H1 (cell line): ENCODE measurements at regions not wholly inside any gene's neighbourhood (a gene's known extent, or its start where the extent isn't known, plus 50 kb on each side); places are given as distances from the start of the nearest gene placed in this dataset.
A peak's percentile ranks its signal among the peaks of the same experiment; 100 is the strongest.

ENCODE experiments used
- CTCF ChIA-PET: fragments of 300-600 bp; sonication (Branson Sonifier 250); formaldehyde crosslinking; loops from one replicate; lab custom pipeline; 2021; ENCODE audit not compliant: partially characterized antibody; lab: Charles Lee
- POLR2A ChIA-PET: fragments of 300-600 bp; sonication (Branson Sonifier 250); formaldehyde crosslinking; loops from one replicate; lab custom pipeline; 2021; ENCODE audit warnings: inconsistent platforms; ENCODE audit not compliant: partially characterized antibody; lab: Charles Lee
- DNase-seq, 2 experiments: peaks; one replicate each; pipeline versions ENCODE4 v3.0.0 to v3.0.0-alpha.2; 2010 to 2022; ENCODE audit warnings: low spot score in 2 of 2, low read depth in 1 of 2, mixed read lengths in 1 of 2
- FAIRE-seq: peaks from 2 replicates; lab custom pipeline; 2011; peaks lifted over from hg19 to GRCh38; lab: Jason Lieb, UNC
- H2AFZ ChIP-seq: 2 replicates; pipeline ENCODE4 v1.8.1; 2012; ENCODE audit warnings: low read length, inconsistent platforms
- H2AK5ac ChIP-seq: 2 replicates; pipeline ENCODE4 v1.6.1; 2013; ENCODE audit warnings: low read depth, low read length
- H2BK120ac ChIP-seq: replicated peaks from 2 replicates; pipeline ENCODE3; 2013; ENCODE audit warnings: low read depth, low read length, inconsistent platforms
- H2BK12ac ChIP-seq: 2 replicates; pipeline ENCODE4 v1.6.1; 2013; ENCODE audit warnings: low read depth, low read length
- H2BK15ac ChIP-seq: 2 replicates; pipeline ENCODE4 v1.6.1; 2013; ENCODE audit warnings: low read length
- H2BK20ac ChIP-seq: 2 replicates; pipeline ENCODE4 v1.6.1; 2013; ENCODE audit warnings: low read length
- H2BK5ac ChIP-seq: 2 replicates; pipeline ENCODE4 v1.6.1; 2013; ENCODE audit warnings: low read depth, low read length
- H3K14ac ChIP-seq: 2 replicates; pipeline ENCODE4 v1.6.1; 2013; ENCODE audit warnings: inconsistent platforms; ENCODE audit not compliant: insufficient read length
- H3K18ac ChIP-seq: 2 replicates; pipeline ENCODE4 v1.6.1; 2013; ENCODE audit warnings: low read length; ENCODE audit errors: extremely low read depth
- H3K23ac ChIP-seq: 2 replicates; pipeline ENCODE4 v1.6.1; 2013; ENCODE audit warnings: inconsistent platforms; ENCODE audit not compliant: insufficient read length
- H3K23me2 ChIP-seq: 2 replicates; pipeline ENCODE4 v1.6.1; 2013; ENCODE audit warnings: low read depth, low read length
- H3K27ac ChIP-seq: 2 replicates; pipeline ENCODE4 v1.6.1; 2011; ENCODE audit warnings: low read depth, low read length, inconsistent platforms
- H3K27me3 ChIP-seq, 4 experiments: replicated peaks in 1 of 4; 1 replicate in 1 of 4; 2 replicates in 3 of 4; pipeline versions ENCODE4 v1.6.1 to v1.8.1; 2011 to 2013; ENCODE audit warnings: low read length in 3 of 4, mild to moderate bottlenecking in 3 of 4, inconsistent platforms in 2 of 4, mixed read lengths in 2 of 4, moderate library complexity in 1 of 4; ENCODE audit not compliant: control insufficient read depth in 3 of 4, insufficient read depth in 3 of 4; ENCODE audit errors: extremely low read depth in 1 of 4
- H3K36me3 ChIP-seq, 4 experiments: 2 replicates each; pipeline versions ENCODE4 v1.6.1 to v1.8.1; 2011 to 2013; ENCODE audit warnings: mild to moderate bottlenecking in 4 of 4, low read length in 3 of 4, moderate library complexity in 2 of 4, control low read depth in 1 of 4, inconsistent platforms in 1 of 4; ENCODE audit not compliant: insufficient read depth in 4 of 4, control insufficient read depth in 2 of 4
- H3K4ac ChIP-seq: replicated peaks from 2 replicates; pipeline ENCODE3; 2013; ENCODE audit warnings: low read length, low read depth, mixed read lengths, inconsistent platforms; ENCODE audit not compliant: insufficient read length
- H3K4me1 ChIP-seq, 4 experiments: replicated peaks in 1 of 4; 1 replicate in 1 of 4; 2 replicates in 3 of 4; pipeline versions ENCODE4 v1.6.1 to v1.8.1; 2011 to 2013; ENCODE audit warnings: low read length in 3 of 4, inconsistent platforms in 2 of 4, mixed read lengths in 1 of 4; ENCODE audit not compliant: insufficient read depth in 4 of 4, control insufficient read depth in 3 of 4
- H3K4me2 ChIP-seq, 2 experiments: 2 replicates each; pipeline versions ENCODE4 v1.6.1 to v1.8.1; 2011 to 2013; ENCODE audit warnings: low read depth in 2 of 2, low read length in 2 of 2, control low read depth in 1 of 2, inconsistent platforms in 1 of 2, mild to moderate bottlenecking in 1 of 2; ENCODE audit not compliant: insufficient read depth in 1 of 2
- H3K4me3 ChIP-seq, 4 experiments: fragments of 200-600, 300-600 bp in 1 of 4; sonication (generic), shearing (Covaris generic), sonication (Bioruptor Twin) in 1 of 4; 2 replicates each; pipeline versions ENCODE4 v1.5.1 to v1.8.1; 2011 to 2016; ENCODE audit warnings: low read length in 4 of 4, low read depth in 3 of 4, control low read depth in 2 of 4, inconsistent platforms in 2 of 4, mild to moderate bottlenecking in 2 of 4, mixed read lengths in 1 of 4, moderate library complexity in 1 of 4; ENCODE audit not compliant: insufficient read depth in 2 of 4; ENCODE audit errors: extremely low read depth in 1 of 4
- H3K56ac ChIP-seq: replicated peaks from 2 replicates; pipeline ENCODE3; 2013; ENCODE audit warnings: low read depth, mild to moderate bottlenecking, mixed read lengths, low read length, inconsistent platforms; ENCODE audit not compliant: insufficient read length
- H3K79me1 ChIP-seq: 2 replicates; pipeline ENCODE4 v1.6.1; 2013; ENCODE audit warnings: low read depth, low read length, control low read depth
- H3K79me2 ChIP-seq, 2 experiments: 2 replicates each; pipeline versions ENCODE4 v1.6.1 to v1.8.1; 2012 to 2013; ENCODE audit warnings: low read length in 2 of 2, mild to moderate bottlenecking in 2 of 2, inconsistent platforms in 1 of 2; ENCODE audit not compliant: insufficient read depth in 2 of 2, control insufficient read depth in 1 of 2
- H3K9ac ChIP-seq, 4 experiments: replicated peaks in 1 of 4; 1 replicate in 1 of 4; 2 replicates in 3 of 4; pipeline versions ENCODE4 v1.6.1 to v1.8.1; 2011 to 2013; ENCODE audit warnings: low read depth in 3 of 4, low read length in 3 of 4, control low read depth in 2 of 4, mild to moderate bottlenecking in 2 of 4, moderate library complexity in 2 of 4, inconsistent platforms in 1 of 4; ENCODE audit errors: extremely low read depth in 1 of 4
- H3K9me3 ChIP-seq, 2 experiments: 2 replicates each; pipeline versions ENCODE4 v1.6.1 to v1.8.1; 2012 to 2013; ENCODE audit warnings: mild to moderate bottlenecking in 2 of 2, moderate library complexity in 2 of 2, control low read depth in 1 of 2, inconsistent platforms in 1 of 2, low read depth in 1 of 2, low read length in 1 of 2, mixed read lengths in 1 of 2; ENCODE audit not compliant: insufficient read depth in 2 of 2
- H4K20me1 ChIP-seq, 2 experiments: replicated peaks in 1 of 2; 2 replicates each; pipeline versions ENCODE3 to v1.8.1; 2011 to 2013; ENCODE audit warnings: inconsistent platforms in 2 of 2, low read length in 2 of 2, mild to moderate bottlenecking in 1 of 2; ENCODE audit not compliant: insufficient read depth in 2 of 2, control insufficient read depth in 1 of 2
- H4K5ac ChIP-seq: 2 replicates; pipeline ENCODE4 v1.6.1; 2013; ENCODE audit warnings: low read length, low read depth, mixed read lengths, inconsistent platforms; ENCODE audit not compliant: insufficient read length
- H4K8ac ChIP-seq: 2 replicates; pipeline ENCODE4 v1.8.0; 2013; ENCODE audit warnings: mild to moderate bottlenecking, moderate library complexity, low read length, inconsistent platforms; ENCODE audit not compliant: insufficient read depth; ENCODE audit errors: extremely low read depth
- H4K91ac ChIP-seq: replicated peaks from 2 replicates; pipeline ENCODE3; 2013; ENCODE audit warnings: low read length, mixed read lengths, inconsistent platforms; ENCODE audit not compliant: insufficient read length
- JUND ChIP-seq: IDR thresholded peaks from 2 replicates; pipeline ENCODE4 v1.6.1; 2011; ENCODE audit warnings: mild to moderate bottlenecking, improper control_type of control experiment, low read length
- MAFK ChIP-seq: IDR thresholded peaks from 2 replicates; pipeline ENCODE4 v1.6.1; 2012; ENCODE audit warnings: low read depth, mild to moderate bottlenecking, improper control_type of control experiment, low read length
- NANOG ChIP-seq: IDR thresholded peaks from 2 replicates; pipeline ENCODE4 v1.6.1; 2011; ENCODE audit warnings: low read length, low read depth, mild to moderate bottlenecking, inconsistent platforms; ENCODE audit not compliant: insufficient read depth, poor library complexity, severe bottlenecking
- TEAD4 ChIP-seq: IDR thresholded peaks from 2 replicates; pipeline ENCODE4 v1.6.1; 2012; ENCODE audit warnings: low read depth, low read length, inconsistent platforms, mixed read lengths
- YY1 ChIP-seq: IDR thresholded peaks from 2 replicates; pipeline ENCODE4 v1.6.1; 2011; ENCODE audit warnings: low read depth, mild to moderate bottlenecking, low read length
- WGBS, 2 experiments: shearing (Covaris generic) in 1 of 2; methylation state at CpG; one replicate each; pipeline versions ENCODE4 v1.1.6 to v1.1.7; 2013 to 2015; ENCODE audit warnings: low lambda C conversion rate in 2 of 2, mixed read lengths in 2 of 2, inconsistent platforms in 1 of 2, low coverage in 1 of 2, missing lambda C conversion rate in 1 of 2; ENCODE audit not compliant: insufficient replicate concordance in 2 of 2, insufficient coverage in 1 of 2, insufficient read length in 1 of 2; ENCODE audit errors: extremely low coverage in 1 of 2, missing lambda C conversion rate in 1 of 2; 5-methylcytosine and 5-hydroxymethylcytosine counted together

DNA sequence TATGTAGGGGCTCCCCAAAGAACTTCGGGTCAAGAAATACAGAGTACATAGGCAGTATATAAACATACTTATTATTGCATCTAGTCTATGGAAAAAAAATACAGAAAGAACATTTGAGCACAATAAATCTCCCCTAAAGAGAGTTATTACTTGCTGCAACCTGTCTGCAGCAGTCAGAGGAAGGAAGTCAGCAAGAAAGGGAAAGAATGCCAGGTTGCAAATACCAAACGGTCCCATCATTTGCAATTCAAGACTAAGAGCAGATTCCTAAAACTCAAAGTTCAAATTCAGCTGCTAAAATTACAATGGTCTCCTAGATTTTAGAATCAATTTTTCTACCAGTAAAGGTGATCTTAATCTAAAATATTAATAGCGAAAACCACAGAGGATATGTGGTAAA lies 236.2 kb upstream of the NUDT6 start:
- no peak overlapping the region for H3K23ac ChIP-seq
- peak overlapping the region in 1 of 4 experiments; percentile 34; a peak in 2 of 8 replicates for H3K4me3 ChIP-seq
- H3K23me2 ChIP-seq = no peaks in the 10 kb centered on the region
- no peak overlapping the region for H4K5ac ChIP-seq
- H2BK20ac ChIP-seq = no peak overlapping the region
- H3K79me1 ChIP-seq = no peaks in the 10 kb centered on the region
- ChIA-PET POLR2A (no interaction called here), CTCF (no interaction called here)
- 6% methylated on average over 3 of the region's 3 CpGs; no CpG with 5 or more reads in 1 of the 2 experiments for WGBS, 2 experiments
- H3K27me3 ChIP-seq = no peaks in the 10 kb centered on the region
- no peak overlapping the region for H2AK5ac ChIP-seq
- H4K91ac ChIP-seq = no peak overlapping the region
- H2BK15ac ChIP-seq = no peak overlapping the region
- no peaks in the 10 kb centered on the region for H3K79me2 ChIP-seq
- peak overlapping the region; percentile 30 to 67; a peak in 3 of 4 replicates for H3K4me2 ChIP-seq
- no peak overlapping the region for H4K8ac ChIP-seq
- no peak overlapping the region for H2AFZ ChIP-seq
- H3K18ac ChIP-seq = no peak overlapping the region
- DNase-seq = no peak
- H2BK5ac ChIP-seq = no peak overlapping the region
- H4K20me1 ChIP-seq = no peaks in the 10 kb centered on the region
- no peak overlapping the region for H3K56ac ChIP-seq
- no peak overlapping the region; the same call in 1 of the 2 replicates for H3K27ac ChIP-seq
- H3K4me1 ChIP-seq = peaks cover 0 to 11% (median 8%) of the 10 kb centered on the region in 4 experiments; a peak in 4 of 7 replicates
- no peak overlapping the region for H3K9ac ChIP-seq
- H2BK12ac ChIP-seq = no peak overlapping the region
- FAIRE-seq = peak; percentile 72
- no peak overlapping the region for H3K14ac ChIP-seq
- H3K9me3 ChIP-seq = no peaks in the 10 kb centered on the region; a peak in 1 of 4 replicates
- H2BK120ac ChIP-seq = no peak overlapping the region
- no peak overlapping the region for H3K4ac ChIP-seq
- no peaks in the 10 kb centered on the region for H3K36me3 ChIP-seq
- TF ChIP-seq YY1 = no peak
- TF ChIP-seq NANOG = no peak
- TF ChIP-seq MAFK = 0 out of 2 replicates have a peak, but pooled peaks have one; percentile 25
- peak; percentile 67 for TF ChIP-seq TEAD4
- no peak for TF ChIP-seq JUND
